Natural killer cell (primary cell): ENCODE measurements at regions not wholly inside any gene's neighbourhood (a gene's known extent, or its start where the extent isn't known, plus 50 kb on each side); places are given as distances from the start of the nearest gene placed in this dataset.

Experiments
- ATAC-seq, 3 donors: fragments of 150-1000 bp in 2 of 3; fragments of 200-7000 bp in 1 of 3; cut with Tn5 transposase; 1 replicate in 1 of 3; 2 replicates in 2 of 3; pipeline ENCODE4 v1.10.0; 2021; ENCODE audit warnings: mild to moderate bottlenecking in 2 of 3, moderate library complexity in 2 of 3
- DNase-seq, 2 donors: peaks; one replicate each; pipeline versions ENCODE4 v3.0.0 to v3.0.0-alpha.2; 2013 to 2021; ENCODE audit warnings: mixed read lengths in 1 of 2
- H3K27ac ChIP-seq: one replicate; pipeline ENCODE4 v1.5.1; 2013; ENCODE audit warnings: mild to moderate bottlenecking, low read length
- H3K27me3 ChIP-seq: one replicate; pipeline ENCODE4 v1.6.1; 2013; ENCODE audit warnings: low read length; ENCODE audit not compliant: control insufficient read depth, insufficient read depth
- H3K36me3 ChIP-seq: one replicate; pipeline ENCODE4 v1.6.1; 2013; ENCODE audit warnings: low read length; ENCODE audit not compliant: control insufficient read depth, insufficient read depth
- H3K4me1 ChIP-seq: one replicate; pipeline ENCODE4 v1.6.1; 2013; ENCODE audit warnings: low read length; ENCODE audit not compliant: control insufficient read depth, insufficient read depth
- H3K4me3 ChIP-seq: one replicate; pipeline ENCODE4 v1.5.1; 2013; ENCODE audit warnings: low read length
- H3K9me3 ChIP-seq: one replicate; pipeline ENCODE4 v1.6.1; 2013; ENCODE audit warnings: low read length; ENCODE audit not compliant: control insufficient read depth, insufficient read depth
- H3K27ac Mint-ChIP-seq, 2 donors: one replicate each; pipeline ENCODE4 v1.8.0; 2022; ENCODE audit warnings: mild to moderate bottlenecking in 2 of 2, mixed read lengths in 2 of 2, moderate library complexity in 1 of 2
- H3K27me3 Mint-ChIP-seq, 2 donors: one replicate each; pipeline ENCODE4 v1.8.0; 2022; ENCODE audit warnings: low read depth in 2 of 2, mixed read lengths in 2 of 2
- H3K36me3 Mint-ChIP-seq: one replicate; pipeline ENCODE4 v1.8.0; 2022; ENCODE audit warnings: mixed read lengths
- H3K4me1 Mint-ChIP-seq, 2 donors: one replicate each; pipeline ENCODE4 v1.8.0; 2022; ENCODE audit warnings: mixed read lengths in 2 of 2
- H3K4me3 Mint-ChIP-seq: one replicate; pipeline ENCODE4 v1.8.0; 2022; ENCODE audit warnings: mild to moderate bottlenecking, moderate library complexity, mixed read lengths
- H3K9me3 Mint-ChIP-seq, 2 donors: one replicate each; pipeline ENCODE4 v1.8.0; 2022; ENCODE audit warnings: mixed read lengths in 2 of 2
- WGBS: methylation state at CpG from one replicate; pipeline ENCODE4 v1.1.7; 2013; ENCODE audit warnings: missing lambda C conversion rate; ENCODE audit not compliant: insufficient coverage; 5-methylcytosine and 5-hydroxymethylcytosine counted together
- intact Hi-C: fragments of 100-400 bp; cut with micrococcal nuclease; formaldehyde crosslinking; loops from one replicate; pipeline ENCODE4 v1.14.2; 2022
- TF ChIP-seq, protein P1 (sequence below): fragments of 200-600 bp; IDR thresholded peaks from one replicate; pipeline ENCODE4 v1.8.0; 2022; ENCODE audit warnings: antibody characterized with exemption

DNA sequence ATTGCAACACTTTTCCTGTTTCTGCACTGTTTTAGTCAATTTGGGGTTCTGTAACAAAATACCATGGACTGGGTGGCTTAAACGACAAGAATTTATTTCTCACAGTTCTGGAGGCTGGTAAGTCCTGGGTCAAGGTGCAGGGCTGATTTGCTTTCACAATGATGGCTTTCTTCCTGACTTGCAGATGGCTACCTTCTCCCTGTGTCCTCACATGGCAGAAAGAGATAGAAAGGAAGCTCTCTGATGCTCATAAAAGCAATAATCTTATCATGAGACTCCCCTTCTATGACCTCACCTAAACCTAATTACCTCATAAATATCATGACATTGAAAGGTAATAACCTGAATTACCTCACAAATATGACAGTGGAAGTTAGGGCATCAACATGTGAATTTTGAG, 511.5 kb upstream of the CITED2 start:
- no peaks in the 10 kb centered on the region for H3K27me3 ChIP-seq
- H3K9me3 Mint-ChIP-seq, result no peaks in the 10 kb centered on the region
- no peaks in the 10 kb centered on the region for H3K36me3 Mint-ChIP-seq
- TF ChIP-seq, protein P1, sequence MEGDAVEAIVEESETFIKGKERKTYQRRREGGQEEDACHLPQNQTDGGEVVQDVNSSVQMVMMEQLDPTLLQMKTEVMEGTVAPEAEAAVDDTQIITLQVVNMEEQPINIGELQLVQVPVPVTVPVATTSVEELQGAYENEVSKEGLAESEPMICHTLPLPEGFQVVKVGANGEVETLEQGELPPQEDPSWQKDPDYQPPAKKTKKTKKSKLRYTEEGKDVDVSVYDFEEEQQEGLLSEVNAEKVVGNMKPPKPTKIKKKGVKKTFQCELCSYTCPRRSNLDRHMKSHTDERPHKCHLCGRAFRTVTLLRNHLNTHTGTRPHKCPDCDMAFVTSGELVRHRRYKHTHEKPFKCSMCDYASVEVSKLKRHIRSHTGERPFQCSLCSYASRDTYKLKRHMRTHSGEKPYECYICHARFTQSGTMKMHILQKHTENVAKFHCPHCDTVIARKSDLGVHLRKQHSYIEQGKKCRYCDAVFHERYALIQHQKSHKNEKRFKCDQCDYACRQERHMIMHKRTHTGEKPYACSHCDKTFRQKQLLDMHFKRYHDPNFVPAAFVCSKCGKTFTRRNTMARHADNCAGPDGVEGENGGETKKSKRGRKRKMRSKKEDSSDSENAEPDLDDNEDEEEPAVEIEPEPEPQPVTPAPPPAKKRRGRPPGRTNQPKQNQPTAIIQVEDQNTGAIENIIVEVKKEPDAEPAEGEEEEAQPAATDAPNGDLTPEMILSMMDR, result no peak
- no peaks in the 10 kb centered on the region for H3K36me3 ChIP-seq
- intact Hi-C loops, result no loop called here
- H3K9me3 ChIP-seq, result no peaks in the 10 kb centered on the region
- H3K4me3 Mint-ChIP-seq, result no peak overlapping the region
- no peak for ATAC-seq
- H3K4me1 ChIP-seq, result no peaks in the 10 kb centered on the region
- no peak overlapping the region for H3K27ac Mint-ChIP-seq
- 86% methylated on average over 1 of the region's 1 CpG for WGBS
- no peak for DNase-seq
- no peak overlapping the region for H3K4me3 ChIP-seq
- peaks cover 0 to 19% of the 10 kb centered on the region in 2 donors for H3K27me3 Mint-ChIP-seq
- H3K27ac ChIP-seq, result no peak overlapping the region
- H3K4me1 Mint-ChIP-seq, result no peaks in the 10 kb centered on the region

DNA sequence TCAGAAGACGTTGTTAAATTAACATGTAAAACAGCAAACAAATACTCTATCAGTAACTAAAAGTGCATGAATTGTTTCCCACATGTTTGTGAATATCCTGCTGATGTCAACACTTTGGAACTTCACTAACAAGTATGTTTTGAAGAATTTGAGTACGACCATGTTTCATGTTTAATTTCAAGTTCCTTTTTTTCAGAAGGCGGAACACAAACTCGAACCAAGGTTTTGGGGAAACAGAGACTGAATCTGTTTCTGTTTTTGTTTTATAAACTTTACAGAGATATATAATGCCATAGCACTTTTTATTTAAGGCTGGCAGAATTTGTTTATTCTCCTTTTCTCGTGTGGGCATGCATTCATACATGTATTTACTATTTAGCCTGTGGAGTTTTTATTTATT, 509.3 kb upstream of the CITED2 start:
- 53% methylated on average over 4 of the region's 5 CpGs for WGBS
- no peaks in the 10 kb centered on the region for H3K4me1 Mint-ChIP-seq
- no peaks in the 10 kb centered on the region for H3K4me1 ChIP-seq
- H3K36me3 Mint-ChIP-seq, result no peaks in the 10 kb centered on the region
- no peaks in the 10 kb centered on the region for H3K9me3 ChIP-seq
- no peak for ATAC-seq
- H3K27ac ChIP-seq, result no peak overlapping the region
- intact Hi-C loops, result no loop called here
- H3K27ac Mint-ChIP-seq, result no peak overlapping the region
- no peak for DNase-seq
- H3K27me3 Mint-ChIP-seq, result peaks cover 0 to 19% of the 10 kb centered on the region in 2 donors
- no peaks in the 10 kb centered on the region for H3K27me3 ChIP-seq
- H3K9me3 Mint-ChIP-seq, result no peaks in the 10 kb centered on the region
- H3K36me3 ChIP-seq, result no peaks in the 10 kb centered on the region
- TF ChIP-seq, protein P1, result no peak
- no peak overlapping the region for H3K4me3 ChIP-seq
- H3K4me3 Mint-ChIP-seq, result no peak overlapping the region

DNA sequence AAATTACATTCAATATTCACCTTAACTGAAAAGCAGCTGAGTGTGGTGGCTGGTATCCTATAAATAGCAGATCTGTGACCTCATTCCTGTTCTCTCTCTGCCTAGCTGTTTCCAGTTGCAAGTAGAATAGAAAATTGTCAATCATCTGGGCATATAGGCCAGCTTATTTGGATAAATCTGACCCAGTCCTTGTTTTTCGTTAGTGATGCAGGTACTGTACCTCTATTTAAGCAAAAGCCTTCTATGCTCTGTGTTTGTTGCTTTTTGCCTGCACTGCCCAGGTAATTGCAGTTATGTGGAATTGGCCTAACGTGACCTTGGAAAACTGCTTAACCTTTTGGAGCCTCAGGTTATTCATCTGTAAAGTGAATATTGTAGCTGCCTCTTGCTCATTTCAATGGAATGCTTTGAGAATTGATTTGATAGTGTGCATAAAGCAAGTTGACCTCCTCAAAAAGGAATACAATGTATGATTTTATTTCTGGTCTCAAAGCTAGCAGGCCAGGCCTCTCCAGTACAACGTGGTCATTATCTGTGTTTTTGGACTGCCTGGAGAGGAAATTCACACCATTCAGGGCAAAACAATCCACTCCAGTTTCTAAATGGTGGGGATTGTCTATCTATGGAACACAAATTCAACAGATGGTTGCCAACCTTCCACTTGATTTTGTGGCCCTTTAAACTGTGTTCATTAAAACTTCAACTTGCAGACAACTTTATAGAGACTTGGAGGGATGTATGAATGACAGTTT, 508.7 kb upstream of the CITED2 start:
- H3K4me1 Mint-ChIP-seq, result no peaks in the 10 kb centered on the region
- H3K4me3 Mint-ChIP-seq, result no peak overlapping the region
- Histone ChIP-seq H3K4me1 (no peaks in the 10 kb centered on the region), H3K36me3 (no peaks in the 10 kb centered on the region), H3K27me3 (no peaks in the 10 kb centered on the region), H3K9me3 (no peaks in the 10 kb centered on the region), H3K27ac (no peak overlapping the region), H3K4me3 (no peak overlapping the region)
- H3K27me3 Mint-ChIP-seq, result peaks cover 0 to 13% of the 10 kb centered on the region in 2 donors
- WGBS, result 56% methylated on average over 3 of the region's 3 CpGs
- H3K27ac Mint-ChIP-seq, result no peak overlapping the region
- DNase-seq (no peak), ATAC-seq (no peak)
- TF ChIP-seq, protein P1, result no peak
- intact Hi-C loops, result no loop called here
- no peaks in the 10 kb centered on the region for H3K9me3 Mint-ChIP-seq
- H3K36me3 Mint-ChIP-seq, result no peaks in the 10 kb centered on the region

DNA sequence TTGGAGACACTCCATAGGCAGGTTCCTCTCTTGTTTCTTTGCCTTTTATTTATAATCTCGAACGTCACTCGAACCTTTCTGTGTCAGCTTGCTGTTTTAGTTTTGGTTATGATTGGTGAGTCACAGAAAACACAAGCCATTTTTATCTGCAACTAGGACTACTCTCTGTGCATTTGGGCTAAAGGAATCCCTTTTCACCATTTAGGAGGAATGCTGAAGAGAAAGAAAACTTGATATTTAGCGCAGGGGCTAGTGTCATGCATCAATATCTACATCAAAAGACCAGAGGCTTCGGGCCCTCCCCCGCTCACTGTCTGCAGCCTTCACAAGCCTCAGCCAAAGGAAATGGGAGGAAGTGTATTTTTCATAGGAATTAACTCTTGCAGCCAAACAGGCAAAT, 507.8 kb upstream of the CITED2 start:
- no peaks in the 10 kb centered on the region for H3K4me1 Mint-ChIP-seq
- WGBS, result 68% methylated on average over 3 of the region's 6 CpGs
- Histone ChIP-seq H3K27ac (no peak overlapping the region), H3K4me1 (no peaks in the 10 kb centered on the region), H3K4me3 (no peak overlapping the region), H3K27me3 (no peaks in the 10 kb centered on the region), H3K9me3 (no peaks in the 10 kb centered on the region), H3K36me3 (no peaks in the 10 kb centered on the region)
- DNase-seq (no peak), ATAC-seq (no peak)
- intact Hi-C loops, result no loop called here
- no peak overlapping the region for H3K27ac Mint-ChIP-seq
- no peak overlapping the region for H3K4me3 Mint-ChIP-seq
- H3K36me3 Mint-ChIP-seq, result no peaks in the 10 kb centered on the region
- no peaks in the 10 kb centered on the region for H3K9me3 Mint-ChIP-seq
- H3K27me3 Mint-ChIP-seq, result peaks cover 0 to 6% of the 10 kb centered on the region in 2 donors
- TF ChIP-seq, protein P1, result no peak
